ENCODE measurements at regions not wholly inside any gene's neighbourhood (a gene's known extent, or its start where the extent isn't known, plus 50 kb on each side); places are given as distances from the start of the nearest gene placed in this dataset.
A peak's percentile ranks its signal among the peaks of the same experiment; 100 is the strongest.
"Not testable (repeated sequence)": the region's sequence is repeated elsewhere in the genome, so short reads cannot be mapped to it uniquely, and the experiment has no call there.

- 43% methylated on average over 1 of the region's 3 CpGs for WGBS (ENCODE audit: insufficient coverage)
Measured at GRCh38 chr14:29027441-29027840, 260.9 kb downstream of the FOXG1 start.

GRCh38 chr14:29027941-29028705 lies 261.5 kb downstream of the FOXG1 start:
- DNase-seq; H3K9me3 ChIP-seq (replicated peaks in 1 of 2; ENCODE audit: control insufficient read depth in 1 of 2, insufficient read depth in 1 of 2, low read length in 2 of 2); H3K4me2 ChIP-seq (replicated peaks; ENCODE audit: extremely low read depth, low read length, poor library complexity, severe bottlenecking); H4K20me1 ChIP-seq (ENCODE audit: insufficient read depth, low read length); H3K79me2 ChIP-seq (ENCODE audit: insufficient read depth, low read length); H3K36me3 Mint-ChIP-seq; H3K27ac ChIP-seq (ENCODE audit: low read depth in 1 of 2, low read length in 2 of 2); H3K27me3 Mint-ChIP-seq (ENCODE audit: low read depth in 3 of 3); H2AFZ ChIP-seq (ENCODE audit: insufficient read depth, low read depth, low read length, poor library complexity, severe bottlenecking); H3K4me3 Mint-ChIP-seq; H3K27me3 ChIP-seq (ENCODE audit: control insufficient read depth in 2 of 2, insufficient read depth in 2 of 2, low read length in 2 of 2); H3K9me3 Mint-ChIP-seq; H3K4me1 Mint-ChIP-seq; H3K4me1 ChIP-seq (ENCODE audit: control insufficient read depth in 1 of 2, insufficient read depth in 2 of 2, low read length in 2 of 2); H3K9ac ChIP-seq (ENCODE audit: insufficient read depth, low read length, poor library complexity, severe bottlenecking); H3K4me3 ChIP-seq (replicated peaks in 1 of 3; ENCODE audit: low read depth in 2 of 3, low read length in 3 of 3); intact Hi-C loops (cut with micrococcal nuclease); H3K36me3 ChIP-seq (replicated peaks in 1 of 2; ENCODE audit: control insufficient read depth in 1 of 2, insufficient read depth in 2 of 2, low read length in 2 of 2): not testable (repeated sequence)
- H3K27ac Mint-ChIP-seq = peak overlapping the region in 1 of 7 donors; percentile 24
- WGBS (ENCODE audit: insufficient coverage) = 82% methylated on average over 2 of the region's 2 CpGs

More at GRCh38 chr14:29027441-29027840, 260.9 kb downstream of the FOXG1 start:
- H2AFZ ChIP-seq (ENCODE audit: insufficient read depth, low read depth, low read length, poor library complexity, severe bottlenecking); H4K20me1 ChIP-seq (ENCODE audit: insufficient read depth, low read length); H3K4me2 ChIP-seq (replicated peaks; ENCODE audit: extremely low read depth, low read length, poor library complexity, severe bottlenecking); H3K4me1 ChIP-seq (ENCODE audit: control insufficient read depth in 1 of 2, insufficient read depth in 2 of 2, low read length in 2 of 2); intact Hi-C loops (cut with micrococcal nuclease); H3K36me3 Mint-ChIP-seq; H3K9me3 ChIP-seq (replicated peaks in 1 of 2; ENCODE audit: control insufficient read depth in 1 of 2, insufficient read depth in 1 of 2, low read length in 2 of 2); H3K27ac Mint-ChIP-seq; H3K9ac ChIP-seq (ENCODE audit: insufficient read depth, low read length, poor library complexity, severe bottlenecking); H3K4me3 Mint-ChIP-seq; H3K27me3 ChIP-seq (ENCODE audit: control insufficient read depth in 2 of 2, insufficient read depth in 2 of 2, low read length in 2 of 2); DNase-seq; H3K79me2 ChIP-seq (ENCODE audit: insufficient read depth, low read length); H3K9me3 Mint-ChIP-seq; H3K27me3 Mint-ChIP-seq (ENCODE audit: low read depth in 3 of 3); H3K4me1 Mint-ChIP-seq; H3K36me3 ChIP-seq (replicated peaks in 1 of 2; ENCODE audit: control insufficient read depth in 1 of 2, insufficient read depth in 2 of 2, low read length in 2 of 2); H3K27ac ChIP-seq (ENCODE audit: low read depth in 1 of 2, low read length in 2 of 2); H3K4me3 ChIP-seq (replicated peaks in 1 of 3; ENCODE audit: low read depth in 2 of 3, low read length in 3 of 3): not testable (repeated sequence)
